ENCODE measurements at regions not wholly inside any gene's neighbourhood (a gene's known extent, or its start where the extent isn't known, plus 50 kb on each side); places are given as distances from the start of the nearest gene placed in this dataset.
"Not testable (repeated sequence)": the region's sequence is repeated elsewhere in the genome, so short reads cannot be mapped to it uniquely, and the experiment has no call there.

DNA sequence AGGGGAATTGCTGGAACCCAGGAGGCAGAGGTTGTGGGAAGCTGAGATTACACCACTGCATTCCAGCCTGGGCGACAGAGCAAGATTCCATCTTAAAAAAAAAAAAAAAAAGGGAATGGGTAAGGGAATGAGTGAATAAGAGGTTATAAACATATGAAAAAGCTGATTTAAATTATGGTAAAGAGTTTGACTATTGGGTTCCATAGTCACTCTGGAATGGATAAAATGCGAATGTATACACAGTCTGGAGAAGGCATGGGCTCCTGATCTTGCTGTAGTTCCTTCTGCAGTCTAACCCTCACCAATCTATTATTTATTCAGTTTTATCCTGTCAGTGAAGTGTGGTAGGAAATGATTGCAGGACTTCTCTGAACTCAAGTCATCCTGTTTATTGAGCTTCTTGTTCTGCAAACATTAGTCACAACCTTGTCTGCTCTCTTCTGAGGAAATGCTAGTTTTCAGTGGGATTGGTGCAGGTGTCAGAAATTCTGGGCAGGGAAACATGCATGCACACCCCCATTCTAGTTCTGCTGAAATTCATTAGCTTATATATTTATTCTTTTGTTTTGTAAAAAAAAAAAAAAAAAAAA lies 190.9 kb upstream of the CFAP20DC start:
- in situ Hi-C loops (cut with MboI; ENCODE audit: low pct_unique_long_range_greater_than_20kb, low sequenced_read_pairs) = no loop called here

GRCh38 chr3:59237121-59237520 lies 187.3 kb upstream of the CFAP20DC start:
- in situ Hi-C loops (cut with MboI; ENCODE audit: low pct_unique_long_range_greater_than_20kb, low sequenced_read_pairs) = no loop called here

More for the DNA sequence above, 190.9 kb upstream of the CFAP20DC start:
- no peak for DNase-seq

GRCh38 chr3:59235634-59236012 lies 185.8 kb upstream of the CFAP20DC start:
- DNase-seq = no peak
- in situ Hi-C loops (cut with MboI; ENCODE audit: low pct_unique_long_range_greater_than_20kb, low sequenced_read_pairs) = no loop called here

More at GRCh38 chr3:59237121-59237520, 187.3 kb upstream of the CFAP20DC start:
- no peak for DNase-seq

- DNase-seq = no peak
- in situ Hi-C loops (cut with MboI; ENCODE audit: low pct_unique_long_range_greater_than_20kb, low sequenced_read_pairs) = no loop called here
Measured at GRCh38 chr3:59234884-59235633, 185.2 kb upstream of the CFAP20DC start.

DNA sequence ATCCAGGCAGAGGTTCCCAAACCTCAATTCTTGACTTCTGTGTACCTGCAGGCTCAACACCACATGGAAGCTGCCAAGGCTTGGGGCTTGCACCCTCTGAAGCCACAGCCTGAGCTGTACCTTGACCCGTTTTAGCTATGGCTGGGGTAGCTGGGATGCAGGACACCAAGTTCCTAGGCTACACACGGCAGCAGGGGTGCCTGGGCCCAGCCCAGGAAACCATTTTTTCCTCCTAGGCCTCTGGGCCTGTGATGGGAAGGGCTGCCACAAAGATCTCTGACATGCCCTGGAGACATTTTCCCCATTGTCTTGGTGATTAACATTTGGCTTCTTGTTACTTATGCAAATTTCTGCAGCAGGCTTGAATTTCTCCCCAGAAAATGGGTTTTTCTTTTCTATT lies 180.6 kb upstream of the CFAP20DC start:
- DNase-seq; in situ Hi-C loops (cut with MboI; ENCODE audit: low pct_unique_long_range_greater_than_20kb, low sequenced_read_pairs): not testable (repeated sequence)

- DNase-seq = no peak
- in situ Hi-C loops (cut with MboI; ENCODE audit: low pct_unique_long_range_greater_than_20kb, low sequenced_read_pairs) = no loop called here
Measured at GRCh38 chr3:59213860-59214259, 164.0 kb upstream of the CFAP20DC start.

DNA sequence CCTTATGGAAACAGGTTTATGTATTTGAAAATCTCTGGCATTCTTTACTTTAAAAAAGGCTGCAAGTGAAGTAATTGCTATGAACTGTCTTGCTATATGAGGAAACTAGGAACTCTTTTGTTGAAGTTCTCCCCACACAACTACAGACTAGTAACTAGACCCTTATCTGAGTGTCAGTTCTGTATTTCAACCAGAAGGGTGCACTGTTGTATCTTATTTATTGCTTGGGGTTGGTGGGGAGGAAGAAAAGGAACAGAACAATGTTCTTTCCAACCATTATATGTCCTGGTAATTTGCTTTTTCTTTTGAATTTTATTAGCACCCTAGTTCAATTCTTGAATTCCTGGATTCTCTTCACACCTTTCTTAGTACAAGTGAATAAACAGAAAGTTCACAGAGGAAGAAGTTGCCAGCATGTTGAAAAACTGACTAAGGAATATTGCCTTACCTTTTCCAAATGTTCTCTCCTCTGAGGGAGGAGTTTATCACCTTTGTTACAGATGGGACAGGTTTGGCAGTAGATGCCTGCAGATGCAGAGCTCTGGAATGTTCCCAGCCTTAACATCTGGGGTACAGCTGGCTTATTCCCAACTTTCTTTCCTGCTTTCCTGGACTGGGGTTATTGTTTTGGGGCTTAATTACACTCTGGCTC lies 162.4 kb upstream of the CFAP20DC start:
- in situ Hi-C loops (cut with MboI; ENCODE audit: low pct_unique_long_range_greater_than_20kb, low sequenced_read_pairs) = no loop called here
- DNase-seq = peak; percentile 50

DNA sequence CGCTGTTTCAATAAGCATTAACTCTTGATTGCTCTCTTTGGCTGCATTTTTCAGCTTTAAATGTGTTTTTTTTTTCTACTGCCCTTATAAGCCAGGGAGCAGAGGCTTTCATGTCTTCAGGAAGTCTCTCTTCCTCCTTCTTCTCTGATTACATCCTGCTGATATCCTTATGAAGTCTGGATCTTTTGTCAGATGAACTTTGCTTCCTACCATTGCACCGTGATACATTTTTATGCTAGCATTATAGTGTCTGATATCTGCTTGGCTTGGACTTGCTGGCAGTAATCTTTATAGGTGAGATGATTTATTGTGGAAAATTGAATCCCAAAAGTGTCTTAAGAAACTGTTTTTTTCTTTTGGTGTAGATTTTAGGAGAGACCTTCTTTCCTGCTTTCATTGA lies 160.4 kb upstream of the CFAP20DC start:
- no peak for DNase-seq
- in situ Hi-C loops (cut with MboI; ENCODE audit: low pct_unique_long_range_greater_than_20kb, low sequenced_read_pairs) = no loop called here

- no peak for DNase-seq
Measured at GRCh38 chr3:59192473-59192872, 142.6 kb upstream of the CFAP20DC start.

DNA sequence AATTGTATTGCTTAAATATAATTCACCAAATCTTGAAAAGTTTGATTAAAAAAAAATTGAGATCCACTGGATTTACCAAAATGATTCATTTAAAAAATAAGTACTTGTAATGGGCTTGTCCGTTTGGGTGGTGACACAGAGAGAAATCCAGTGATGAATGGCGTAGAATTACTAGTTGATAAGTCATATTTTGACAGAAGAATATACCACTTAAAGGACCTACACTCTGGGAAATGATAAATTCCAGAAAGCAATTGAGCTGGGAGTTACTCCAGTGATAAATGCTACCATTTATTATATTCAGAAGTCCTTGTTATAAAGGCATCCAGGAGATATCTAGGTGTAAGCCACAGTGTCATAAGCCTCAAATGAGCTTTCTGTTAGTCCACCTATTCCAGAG lies 141.8 kb upstream of the CFAP20DC start:
- in situ Hi-C loops (cut with MboI; ENCODE audit: low pct_unique_long_range_greater_than_20kb, low sequenced_read_pairs) = no loop called here
- no peak for DNase-seq

More at GRCh38 chr3:59192473-59192872, 142.6 kb upstream of the CFAP20DC start:
- in situ Hi-C loops (cut with MboI; ENCODE audit: low pct_unique_long_range_greater_than_20kb, low sequenced_read_pairs) = no loop called here

DNA sequence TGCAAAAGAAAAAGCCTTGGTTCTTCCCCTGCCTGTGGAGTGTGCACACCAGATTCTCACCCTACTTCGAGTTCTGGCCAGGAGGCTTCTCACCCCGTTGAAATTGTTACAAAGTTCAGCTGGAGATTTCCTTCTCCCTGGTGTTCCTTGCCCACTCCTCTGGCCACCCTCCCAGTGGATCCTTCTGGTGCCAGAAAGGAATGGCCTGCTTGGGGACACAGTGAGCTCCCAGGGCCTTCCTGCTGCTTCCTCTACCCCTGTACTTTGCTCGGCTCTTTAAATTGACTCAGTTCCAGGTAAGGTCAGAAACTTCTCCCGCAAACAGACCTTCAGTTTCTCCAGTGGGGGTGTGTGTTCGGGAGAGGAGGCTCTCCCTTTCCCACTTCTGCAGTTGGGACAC lies 140.1 kb upstream of the CFAP20DC start:
- in situ Hi-C loops (cut with MboI; ENCODE audit: low pct_unique_long_range_greater_than_20kb, low sequenced_read_pairs) = no loop called here
- DNase-seq = no peak

- DNase-seq = no peak
- in situ Hi-C loops (cut with MboI; ENCODE audit: low pct_unique_long_range_greater_than_20kb, low sequenced_read_pairs) = no loop called here
Measured at GRCh38 chr3:59189526-59189925, 139.7 kb upstream of the CFAP20DC start.

DNA sequence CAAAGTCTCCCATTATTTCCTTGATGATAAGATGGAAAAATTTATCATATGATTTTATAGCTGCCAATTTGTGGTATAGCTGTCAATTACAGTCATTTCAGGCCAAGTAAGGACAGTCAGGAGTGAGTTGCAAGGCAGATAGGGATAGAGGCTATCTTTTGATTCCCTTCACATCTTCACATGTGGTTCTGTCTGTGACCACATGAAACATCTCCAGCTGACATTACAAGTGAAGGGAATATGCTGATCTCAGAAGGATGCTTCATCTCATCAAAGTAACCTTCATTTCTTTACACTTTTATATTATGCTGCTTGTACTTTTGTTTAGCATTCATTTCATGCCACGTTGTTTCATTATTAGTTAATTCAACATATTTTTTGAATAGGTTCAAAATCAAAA lies 136.9 kb upstream of the CFAP20DC start:
- DNase-seq = no peak
- in situ Hi-C loops (cut with MboI; ENCODE audit: low pct_unique_long_range_greater_than_20kb, low sequenced_read_pairs) = no loop called here

GRCh38 chr3:59185591-59186369 lies 136.0 kb upstream of the CFAP20DC start:
- no peak for DNase-seq
- in situ Hi-C loops (cut with MboI; ENCODE audit: low pct_unique_long_range_greater_than_20kb, low sequenced_read_pairs) = no loop called here

GRCh38 chr3:59180006-59180405 lies 130.2 kb upstream of the CFAP20DC start:
- in situ Hi-C loops (cut with MboI; ENCODE audit: low pct_unique_long_range_greater_than_20kb, low sequenced_read_pairs) = no loop called here
- DNase-seq = no peak

- in situ Hi-C loops (cut with MboI; ENCODE audit: low pct_unique_long_range_greater_than_20kb, low sequenced_read_pairs) = no loop called here
- no peak for DNase-seq
Measured at GRCh38 chr3:59178698-59179097, 128.9 kb upstream of the CFAP20DC start.

DNA sequence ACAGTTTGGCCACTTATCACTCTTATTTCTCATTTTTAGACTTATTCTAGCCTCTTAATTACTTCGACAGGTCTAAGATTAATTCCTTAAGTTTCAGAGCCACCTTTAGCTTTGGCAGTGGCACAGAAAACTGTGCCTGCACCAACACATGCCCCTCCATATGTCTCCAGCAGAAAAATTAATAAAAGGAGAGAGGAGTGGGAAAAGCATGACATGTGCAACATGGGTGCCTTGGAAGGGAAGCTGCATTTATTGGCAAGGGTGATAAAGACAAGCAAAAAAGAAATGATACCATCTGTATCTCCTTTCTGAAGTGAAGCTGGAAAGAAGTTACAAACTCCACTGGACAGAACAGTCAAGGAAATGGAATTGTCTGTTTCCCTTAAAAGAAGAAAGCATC lies 121.7 kb upstream of the CFAP20DC start:
- no peak for DNase-seq
- in situ Hi-C loops (cut with MboI; ENCODE audit: low pct_unique_long_range_greater_than_20kb, low sequenced_read_pairs) = no loop called here

DNA sequence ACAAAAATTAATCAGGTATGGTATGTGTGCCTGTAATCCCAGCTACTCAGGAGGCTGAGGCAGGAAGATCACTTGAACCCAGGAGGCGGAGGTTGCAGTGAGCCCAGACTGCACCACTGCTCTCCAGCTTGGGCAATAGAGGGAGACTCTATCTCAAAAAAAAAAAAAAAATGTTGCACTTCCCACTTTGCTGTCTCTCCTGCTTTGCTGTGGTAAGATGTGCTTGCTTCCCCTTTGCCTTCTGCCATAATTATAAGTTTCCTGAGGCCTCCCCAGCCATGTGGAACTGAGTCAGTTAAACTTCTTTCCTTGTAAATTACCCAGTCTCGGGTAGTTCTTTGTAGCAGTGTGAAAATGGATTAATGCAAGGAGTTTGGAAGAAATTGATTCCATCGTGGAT lies 120.3 kb upstream of the CFAP20DC start:
- in situ Hi-C loops (cut with MboI; ENCODE audit: low pct_unique_long_range_greater_than_20kb, low sequenced_read_pairs) = not testable (repeated sequence)
- DNase-seq = peak; percentile 31

DNA sequence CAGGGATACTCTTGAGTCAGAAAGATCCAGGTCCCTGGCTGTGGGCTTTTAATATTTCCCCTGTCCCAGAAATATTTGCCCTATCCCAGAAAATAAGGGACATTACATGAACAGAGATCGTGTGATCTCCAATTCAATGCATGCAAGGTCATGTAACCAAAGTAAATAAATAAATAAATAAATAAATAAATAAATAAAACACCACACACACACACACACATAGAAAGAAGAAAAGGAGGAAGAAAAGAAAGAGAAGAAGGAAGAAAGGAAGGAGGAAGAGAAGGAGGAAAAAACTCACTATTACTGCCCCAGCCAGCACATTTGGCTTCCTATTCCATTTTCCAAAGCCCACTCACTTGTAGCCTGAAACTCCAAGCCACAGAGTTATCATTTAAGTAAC lies 117.9 kb upstream of the CFAP20DC start:
- in situ Hi-C loops (cut with MboI; ENCODE audit: low pct_unique_long_range_greater_than_20kb, low sequenced_read_pairs) = no loop called here
- DNase-seq = no peak

GRCh38 chr3:59163953-59164352 lies 114.1 kb upstream of the CFAP20DC start:
- no peak for DNase-seq
- in situ Hi-C loops (cut with MboI; ENCODE audit: low pct_unique_long_range_greater_than_20kb, low sequenced_read_pairs) = no loop called here

Measured in KBM-7 (cell line).